Islet precursor cell (in vitro differentiated cells): ENCODE measurements at regions not wholly inside any gene's neighbourhood (a gene's known extent, or its start where the extent isn't known, plus 50 kb on each side); places are given as distances from the start of the nearest gene placed in this dataset.
"Not testable (repeated sequence)": the region's sequence is repeated elsewhere in the genome, so short reads cannot be mapped to it uniquely, and the experiment has no call there.

Source experiments
- DNase-seq: peaks from one replicate; pipeline ENCODE4 v3.0.0-alpha.2; 2018

DNA sequence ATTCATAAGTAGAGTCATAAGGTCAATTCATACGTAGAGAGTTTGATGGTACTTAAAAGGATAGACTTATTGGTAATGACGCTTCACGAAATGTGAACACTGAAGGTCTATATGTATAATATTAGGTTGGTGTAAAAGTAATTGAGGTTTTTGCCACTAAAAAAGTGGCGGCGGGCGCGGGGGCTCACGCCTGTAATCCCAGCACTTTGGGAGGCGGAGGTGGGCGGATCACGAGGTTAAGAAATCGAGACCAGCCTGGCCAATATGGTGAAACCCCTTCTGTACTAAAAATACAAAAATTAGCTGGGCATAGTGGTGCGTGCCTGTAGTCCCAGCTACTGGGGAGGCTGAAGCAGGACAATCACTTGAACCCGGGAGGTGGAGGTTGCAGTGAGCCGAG, 1721.1 kb downstream of the SUCLG1 start:
- not testable (repeated sequence) for DNase-seq

DNA sequence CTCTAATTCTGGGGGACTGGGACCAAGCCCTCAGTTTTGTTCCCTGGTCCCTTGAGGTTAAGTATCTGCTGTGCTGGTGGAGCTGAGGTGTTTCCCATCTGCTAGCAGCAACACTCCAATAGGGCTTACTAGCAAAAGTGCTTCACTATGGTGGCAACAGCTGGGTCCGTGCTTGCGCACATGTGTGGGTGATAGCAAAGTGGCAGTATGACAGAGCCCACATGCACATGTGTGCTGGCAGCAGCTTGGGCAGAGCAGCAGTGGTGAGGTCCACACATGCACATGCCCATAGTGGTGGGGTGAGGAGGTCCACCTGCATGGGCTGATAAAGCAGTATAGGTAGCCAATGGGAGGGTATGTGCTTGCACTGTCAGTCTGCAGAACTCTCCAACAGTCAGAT, 1723.7 kb downstream of the SUCLG1 start:
- no peak for DNase-seq

DNA sequence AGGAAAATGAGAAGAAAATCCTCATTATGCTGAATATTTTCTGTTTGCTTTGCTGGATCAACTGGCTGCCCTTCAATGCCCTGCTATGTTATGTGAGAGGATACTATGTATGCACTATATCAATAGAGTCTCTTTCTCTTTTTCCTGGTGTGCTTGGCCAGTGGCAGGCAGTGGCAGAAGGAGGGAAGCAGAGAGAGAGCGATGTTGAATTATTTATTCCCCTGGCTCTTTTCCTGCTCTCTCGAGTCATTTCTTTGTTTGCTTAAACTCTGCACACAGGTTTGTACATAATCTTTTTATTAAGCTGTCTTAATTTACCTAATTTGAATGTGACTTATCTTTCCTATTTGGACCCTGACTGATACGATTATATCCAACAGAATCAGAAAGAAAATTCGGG, 1727.3 kb downstream of the SUCLG1 start:
- DNase-seq = no peak

DNA sequence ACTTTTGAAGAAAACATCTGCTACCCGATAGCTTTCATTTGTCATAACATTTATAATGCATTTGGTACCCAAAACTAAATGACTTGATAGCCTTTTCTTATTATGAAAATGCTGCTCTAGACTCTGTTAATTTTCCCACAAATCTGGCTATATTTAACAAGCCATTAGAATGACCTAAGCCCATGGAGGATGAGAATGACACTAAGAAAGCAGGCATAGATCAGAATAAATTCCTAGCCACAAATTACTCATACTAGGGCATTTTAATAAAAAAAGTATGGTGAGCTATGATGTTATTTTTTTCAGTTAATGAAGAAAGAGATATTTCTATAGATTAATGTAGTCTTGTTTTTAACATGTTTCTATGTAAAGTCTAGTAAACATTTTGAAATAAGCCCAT, 1728.3 kb downstream of the SUCLG1 start:
- DNase-seq = no peak

DNA sequence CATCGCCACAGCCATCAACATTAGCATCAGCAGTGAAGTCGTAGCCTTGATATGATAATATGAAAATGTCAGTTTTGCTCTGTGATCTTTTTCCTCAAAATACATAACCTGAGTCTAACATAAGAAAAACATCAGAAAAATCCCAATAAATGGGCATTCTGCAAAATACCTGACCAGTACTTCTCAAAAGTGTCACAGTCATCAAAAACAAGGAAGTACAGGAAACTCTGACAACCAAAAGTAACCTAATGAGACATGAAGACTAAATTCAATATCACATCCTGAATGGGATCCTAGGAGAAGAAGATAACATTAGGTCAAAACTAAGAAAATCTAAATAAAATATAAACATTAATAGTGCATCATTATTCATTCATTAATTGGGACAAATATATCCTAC, 1731.0 kb downstream of the SUCLG1 start:
- DNase-seq = no peak

DNA sequence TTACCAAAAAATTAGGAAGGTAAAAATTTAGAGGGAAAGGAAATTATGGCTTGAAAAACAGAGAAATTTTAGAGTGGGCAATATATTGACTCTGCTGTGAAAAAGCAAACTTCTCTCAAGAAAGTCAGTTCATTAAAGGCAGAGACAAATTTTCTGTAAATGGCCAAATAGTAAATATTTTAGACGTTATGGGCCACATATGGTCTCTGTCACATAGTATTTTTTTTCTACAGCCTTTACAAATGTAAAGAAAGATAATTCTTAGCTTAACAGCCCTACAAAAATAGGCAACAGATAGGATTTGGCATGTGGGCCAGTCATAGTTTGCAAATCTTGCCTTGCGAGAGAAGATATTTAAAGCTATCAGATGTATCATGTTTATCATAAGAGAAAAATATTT, 1750.4 kb downstream of the SUCLG1 start:
- no peak for DNase-seq

DNA sequence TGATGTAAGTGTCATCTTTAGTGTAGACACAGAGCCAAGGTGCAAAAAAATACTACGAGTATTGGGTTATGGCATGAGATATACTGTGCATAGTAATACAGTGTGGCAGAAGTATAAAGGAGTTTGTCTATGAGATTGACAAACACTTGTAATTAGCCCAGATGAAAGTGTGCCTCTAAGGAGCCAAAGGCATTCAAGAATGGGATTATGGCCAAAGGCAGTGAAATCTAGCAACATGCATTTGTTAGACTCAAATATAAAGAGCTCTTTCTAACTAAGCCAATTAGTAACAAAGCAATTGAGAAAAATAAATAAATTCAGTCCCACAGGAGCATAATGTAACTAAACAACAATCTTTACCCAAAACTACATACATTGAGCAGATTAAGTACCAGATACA, 1761.8 kb downstream of the SUCLG1 start:
- no peak for DNase-seq

DNA sequence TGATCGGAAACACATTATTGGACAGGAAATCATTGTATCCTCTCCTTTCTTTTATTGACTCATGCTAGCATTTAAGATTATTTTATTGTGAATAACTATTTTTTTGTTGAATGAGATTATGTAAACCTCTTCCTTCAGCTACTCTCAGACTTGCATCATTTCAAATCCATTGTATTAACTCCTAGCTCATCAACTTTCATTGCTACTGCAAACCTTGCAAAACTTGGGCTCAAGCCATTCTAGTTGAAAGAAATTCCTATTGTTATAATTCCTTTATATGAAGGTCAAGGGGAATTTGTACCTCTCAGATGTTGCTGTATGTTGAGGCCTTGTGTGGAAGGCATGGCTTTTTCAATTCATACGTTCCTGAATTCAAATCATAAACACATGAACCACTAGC, 1764.6 kb downstream of the SUCLG1 start:
- no peak for DNase-seq

DNA sequence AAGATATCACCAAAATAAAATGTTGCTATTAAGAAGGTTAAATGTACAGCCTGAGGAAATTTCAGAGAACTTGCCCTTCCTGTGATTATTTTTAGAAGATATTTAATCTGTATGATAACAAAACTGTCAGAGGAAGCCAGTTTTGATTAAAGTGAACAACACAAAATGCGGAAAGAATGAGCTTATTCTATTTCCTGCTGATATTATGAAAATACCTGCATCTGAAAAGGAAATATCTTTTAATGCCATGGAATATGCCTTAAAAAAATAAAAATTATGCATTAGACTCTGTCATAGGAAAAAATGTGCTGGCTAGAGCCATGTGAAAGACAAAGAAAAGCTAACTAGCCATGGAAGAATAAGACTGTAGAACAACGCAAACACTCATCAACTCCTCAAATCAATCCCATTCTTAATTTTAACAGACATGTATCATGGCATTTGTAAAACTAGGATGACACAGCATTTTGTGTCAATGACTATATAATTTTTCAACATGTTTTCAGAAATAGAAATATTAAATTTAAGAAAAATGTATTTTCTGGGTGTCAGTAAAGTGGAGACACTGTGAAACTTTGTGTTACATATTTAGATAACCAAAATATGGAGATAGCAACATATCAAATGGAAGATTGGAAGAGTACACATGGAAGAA, 1768.2 kb downstream of the SUCLG1 start:
- DNase-seq = no peak

DNA sequence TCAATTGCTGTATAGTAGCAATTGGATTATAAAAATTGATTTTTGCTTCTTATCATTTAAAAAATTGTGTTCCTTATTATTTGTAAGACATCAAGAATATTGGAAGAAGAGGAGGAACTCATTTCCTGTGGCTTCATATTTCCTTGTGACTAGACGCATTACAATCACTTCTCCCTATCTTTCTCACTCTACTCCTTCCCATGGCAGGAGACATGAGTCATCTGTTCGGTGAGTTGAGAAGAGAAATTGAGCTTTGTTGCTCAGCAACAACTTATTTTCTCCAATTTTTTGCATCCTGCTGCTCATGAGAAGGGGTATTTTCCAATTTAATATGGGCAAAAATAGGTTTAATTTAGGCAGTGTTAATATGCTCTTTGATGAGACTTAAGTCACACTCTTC, 1783.9 kb downstream of the SUCLG1 start:
- DNase-seq = no peak

DNA sequence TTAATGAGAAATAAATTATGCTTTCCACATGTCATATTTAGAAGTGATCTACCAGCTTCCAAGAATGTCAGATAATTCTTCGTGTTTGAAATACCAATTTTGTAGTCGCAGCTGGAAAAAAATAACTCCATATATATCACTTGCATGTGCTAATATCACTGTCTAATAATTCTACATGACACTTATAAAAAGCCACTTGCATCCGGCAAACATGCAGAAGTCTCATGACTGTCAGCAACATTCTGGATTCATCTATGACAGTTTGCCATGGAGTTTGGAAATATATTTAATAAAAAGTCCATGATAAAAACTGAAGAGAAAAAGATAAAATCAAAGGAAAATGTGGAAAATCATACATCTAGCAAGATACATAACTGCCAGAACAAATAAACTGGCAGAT, 1784.4 kb downstream of the SUCLG1 start:
- no peak for DNase-seq

DNA sequence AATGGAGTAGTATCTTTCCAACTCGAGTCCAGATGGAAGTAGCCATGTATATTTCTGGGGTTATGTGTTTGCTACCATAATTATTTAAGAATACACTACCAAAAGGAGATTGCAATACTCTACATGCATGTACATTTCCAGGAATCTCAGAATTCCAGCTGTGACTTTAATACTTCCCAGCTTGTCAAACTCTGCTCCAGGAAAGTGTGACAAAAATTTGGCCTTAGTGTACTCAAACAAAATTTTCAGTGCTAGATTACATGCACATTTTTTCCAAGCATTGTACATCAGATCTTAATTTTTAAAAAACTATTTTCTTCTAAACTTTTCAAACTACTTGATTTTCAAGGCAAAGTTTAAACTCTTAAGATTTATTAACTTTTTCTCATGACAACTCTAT, 1791.6 kb downstream of the SUCLG1 start:
- DNase-seq = no peak

DNA sequence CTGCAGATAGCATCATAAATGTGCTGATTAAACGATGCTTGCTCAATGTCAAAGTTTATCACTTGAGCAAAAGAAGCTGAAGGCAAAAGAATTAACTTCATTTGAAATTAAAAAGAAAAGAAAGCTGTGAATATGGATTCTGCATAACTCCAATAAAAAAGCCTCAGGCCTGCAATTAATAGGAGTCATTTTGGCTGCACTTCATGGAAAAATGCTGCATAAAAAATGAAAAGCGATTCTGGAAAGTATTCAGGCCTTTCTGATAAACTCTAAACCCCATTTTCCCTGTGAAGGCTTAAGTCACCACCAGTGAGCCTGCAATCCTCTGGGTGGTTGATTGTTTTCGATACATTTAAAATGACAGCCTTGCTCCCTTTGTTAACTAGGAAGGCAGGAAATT, 1793.4 kb downstream of the SUCLG1 start:
- no peak for DNase-seq

DNA sequence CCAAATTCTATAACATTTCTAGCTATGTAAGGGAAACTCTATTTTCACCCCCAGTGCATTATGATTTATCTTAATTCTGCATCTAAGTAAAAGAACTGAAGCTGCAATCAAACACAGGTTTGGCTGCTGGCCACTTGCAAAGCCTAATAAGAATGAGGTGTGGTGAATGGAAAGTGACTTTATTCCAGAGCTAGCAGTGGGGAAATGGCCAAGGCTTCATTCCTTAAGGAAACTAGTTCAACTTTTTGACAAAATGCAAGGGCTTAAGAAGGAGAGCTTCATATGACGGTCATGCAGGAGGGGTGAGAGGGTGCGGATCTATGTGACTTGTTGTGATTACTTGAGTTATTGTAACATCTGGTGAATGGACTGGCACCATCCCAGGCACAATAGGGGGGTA, 1802.0 kb downstream of the SUCLG1 start:
- no peak for DNase-seq

DNA sequence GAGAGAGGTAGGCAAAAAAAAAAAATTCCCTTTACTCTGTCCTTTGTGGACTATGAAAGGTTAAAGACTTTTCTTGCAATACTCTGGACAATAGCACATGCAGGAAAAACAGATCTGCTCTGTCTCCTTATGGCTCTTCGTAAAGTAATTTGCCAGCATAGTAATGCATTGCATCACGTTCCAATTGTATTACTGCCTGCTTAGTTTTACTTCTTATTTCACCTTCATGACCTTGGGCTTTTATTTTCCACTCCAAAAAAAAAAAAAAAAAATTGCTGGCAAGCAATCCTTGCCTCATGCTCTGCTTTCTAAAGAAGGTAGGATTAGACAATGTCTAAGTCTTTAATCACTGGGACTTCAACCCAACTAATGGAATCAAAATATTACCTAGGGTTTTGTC, 1802.7 kb downstream of the SUCLG1 start:
- no peak for DNase-seq

DNA sequence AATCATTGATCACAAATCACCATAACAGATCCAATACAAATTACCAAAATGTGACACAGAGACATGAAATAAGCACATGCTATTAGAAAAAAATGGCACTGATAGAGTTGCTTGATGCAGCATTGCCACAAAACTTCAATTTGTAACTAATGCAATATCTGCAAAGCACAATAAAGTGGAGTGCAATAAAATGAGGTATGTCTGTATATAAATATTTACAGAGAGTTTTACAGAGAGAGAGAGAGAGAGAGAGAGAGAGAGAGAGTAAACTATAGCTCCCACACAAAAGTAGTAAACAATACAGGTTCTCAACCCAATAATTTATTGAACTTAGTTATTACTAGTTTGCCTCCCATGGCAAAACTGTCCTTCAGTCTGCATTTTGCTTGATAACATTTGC, 1807.0 kb downstream of the SUCLG1 start:
- DNase-seq = no peak

DNA sequence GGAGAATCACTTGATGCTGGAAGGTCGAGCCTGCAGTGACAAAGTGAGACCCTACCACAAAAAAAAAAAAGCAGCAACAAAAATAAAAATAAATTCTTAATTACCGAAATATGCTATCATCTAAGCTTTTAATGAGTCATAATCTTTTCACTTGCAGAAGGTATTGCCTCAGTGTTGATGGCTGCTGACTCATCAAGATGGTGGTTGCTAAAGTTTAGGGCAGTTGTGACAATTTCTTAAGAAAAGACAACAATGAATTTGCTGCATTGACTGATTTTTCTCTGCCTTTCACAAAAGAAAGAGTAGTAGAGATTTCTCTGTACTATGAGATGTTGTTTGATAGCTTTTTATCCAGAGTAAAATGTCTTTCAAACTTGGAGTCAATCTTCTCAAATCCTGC, 1809.0 kb downstream of the SUCLG1 start:
- DNase-seq = no peak

DNA sequence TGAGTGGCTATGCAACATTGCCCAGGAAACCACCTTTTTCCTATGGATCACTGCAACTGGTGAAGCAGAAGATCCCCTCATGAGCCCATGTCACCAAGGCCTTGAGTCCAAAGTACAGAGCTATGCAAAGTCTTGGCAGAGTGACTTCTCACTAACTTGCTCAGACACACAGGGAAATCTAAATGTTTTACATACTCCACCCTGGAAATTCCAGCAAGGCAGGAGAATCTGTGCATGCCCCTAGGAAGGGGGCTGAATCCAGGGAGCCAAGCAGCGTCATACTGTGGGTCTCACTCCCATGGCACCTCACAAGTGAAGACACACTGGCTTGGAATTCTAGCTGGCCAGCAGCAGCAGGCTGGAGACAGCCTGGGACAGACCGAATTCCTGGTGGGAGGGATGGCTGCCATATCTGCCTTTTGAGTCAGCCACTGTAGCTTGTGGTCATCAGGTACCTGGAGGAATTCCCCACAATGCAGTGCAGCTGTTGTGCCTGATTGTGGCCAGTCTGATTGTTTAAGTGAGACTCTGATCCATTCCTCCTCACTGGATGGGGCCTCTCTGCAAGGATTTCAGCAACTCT, 1817.4 kb downstream of the SUCLG1 start:
- DNase-seq = no peak

DNA sequence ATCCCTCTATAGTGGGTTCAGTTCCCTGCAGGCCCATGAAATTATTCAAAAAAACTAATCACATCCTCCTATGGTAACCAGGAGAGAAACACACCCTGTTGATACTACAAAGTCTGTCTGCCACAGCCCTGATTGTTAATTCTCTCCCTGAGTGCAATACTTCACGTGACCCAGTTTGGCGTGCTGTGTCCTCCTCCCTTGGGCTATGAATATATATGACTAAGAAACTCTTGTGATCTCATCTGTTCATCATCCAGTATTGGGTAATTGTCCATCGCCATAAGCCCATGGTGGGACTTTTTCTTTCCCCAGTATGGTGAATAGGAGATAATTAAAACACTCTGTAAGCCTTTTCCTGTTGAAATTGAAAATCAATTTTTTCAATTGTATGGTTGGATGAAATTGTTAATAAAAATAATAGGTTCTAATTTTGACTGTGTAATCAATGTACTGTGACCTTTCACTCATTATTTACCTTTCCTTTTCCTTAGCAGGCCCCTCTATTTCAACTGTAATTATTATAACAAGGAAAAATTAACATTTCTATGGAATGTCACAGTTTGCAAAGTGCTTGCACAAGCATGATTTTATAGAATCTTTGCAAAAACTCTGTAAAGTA, 1822.6 kb downstream of the SUCLG1 start:
- no peak for DNase-seq

DNA sequence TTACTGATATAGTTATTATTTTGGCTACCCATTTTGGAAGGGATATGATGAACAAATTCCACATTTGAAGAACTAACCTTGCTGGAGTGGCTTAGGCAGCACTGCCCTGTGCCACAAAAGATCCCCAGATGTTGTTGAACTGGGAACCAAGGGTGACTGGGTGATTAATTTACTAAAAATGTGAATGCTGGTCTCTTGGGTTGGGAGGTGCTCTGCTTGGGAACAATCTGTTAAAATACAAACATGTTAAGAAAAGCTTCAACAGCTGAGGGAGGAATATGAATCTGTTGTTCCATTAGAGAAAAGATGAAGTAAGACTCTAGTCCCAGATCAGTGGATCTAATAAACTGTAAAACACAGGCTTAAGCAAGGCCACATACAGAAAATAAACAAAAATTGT, 1860.1 kb downstream of the SUCLG1 start:
- DNase-seq = no peak

DNA sequence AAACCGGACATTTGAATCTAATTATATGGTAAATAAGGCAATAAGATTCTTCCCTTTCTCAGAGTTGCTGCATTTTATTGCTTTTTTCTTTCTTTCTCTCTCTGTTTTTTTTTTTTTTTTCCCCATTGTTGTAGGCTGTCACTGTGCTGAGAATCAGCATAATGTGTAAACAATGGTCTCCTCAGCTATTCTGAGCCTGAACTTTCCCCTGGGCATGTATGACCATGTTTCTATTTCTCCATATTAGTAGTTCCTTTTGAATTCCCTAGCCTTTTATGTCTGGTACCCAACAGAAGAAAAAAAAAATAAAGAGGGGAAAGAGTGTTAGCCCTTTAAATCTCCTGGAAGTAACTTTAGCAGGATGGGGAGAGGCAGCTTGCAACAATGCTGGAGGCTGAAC, 1862.5 kb downstream of the SUCLG1 start:
- DNase-seq = no peak

DNA sequence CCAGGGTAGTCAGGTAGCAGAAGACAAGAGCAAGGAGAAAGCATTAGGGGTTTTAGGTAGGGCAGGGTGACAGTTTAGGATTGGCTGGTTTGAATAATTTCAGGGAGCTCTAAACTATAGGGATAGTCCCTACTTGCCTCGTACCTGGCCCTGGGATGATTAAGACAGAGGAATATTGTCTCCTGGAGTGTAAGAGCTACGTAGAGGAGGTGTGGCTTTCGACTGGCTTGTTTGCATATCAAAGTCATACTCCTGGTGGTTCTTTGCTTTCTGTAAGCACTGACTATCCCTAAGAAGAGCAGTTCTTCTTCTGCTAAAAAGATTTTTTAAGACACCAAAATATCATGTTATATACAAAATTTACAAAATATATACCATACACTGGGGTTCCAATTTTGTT, 1867.4 kb downstream of the SUCLG1 start:
- DNase-seq = no peak

DNA sequence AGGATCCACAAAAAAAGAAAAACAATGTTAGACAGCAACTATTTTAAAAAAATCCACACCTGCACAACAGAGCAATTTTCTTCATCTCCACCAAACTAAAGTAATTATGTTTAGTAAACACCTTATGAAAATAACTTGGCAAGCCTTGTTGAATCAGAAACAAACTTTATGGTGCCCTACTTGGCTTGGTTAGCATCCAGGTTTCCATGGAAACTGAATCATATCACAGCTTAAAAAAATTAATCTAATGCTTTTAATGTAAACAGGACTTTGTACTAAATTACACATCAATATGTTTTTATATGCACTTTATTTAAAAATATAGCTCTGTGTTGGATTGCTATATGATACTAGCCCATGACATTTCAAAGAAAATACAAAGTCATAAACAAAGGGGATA, 1882.4 kb downstream of the SUCLG1 start:
- DNase-seq = no peak

DNA sequence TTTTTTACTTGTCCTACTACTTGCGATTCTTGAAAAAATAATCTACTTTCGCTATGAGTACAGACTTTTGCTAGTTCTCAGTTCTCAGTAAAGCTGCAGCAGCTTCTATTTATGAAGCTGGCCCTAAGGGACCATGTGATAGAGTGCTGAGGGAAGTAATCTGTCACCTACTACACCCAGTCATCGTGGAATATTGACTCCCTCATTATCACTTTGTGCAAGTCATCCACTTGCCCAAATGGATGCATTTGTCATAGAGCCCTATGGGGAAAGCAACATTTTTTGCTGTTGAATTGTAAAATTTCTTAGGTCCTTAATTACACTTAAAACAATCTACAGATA, 1919.8 kb downstream of the SUCLG1 start:
- DNase-seq = no peak
